Dendritic cell treated with granulocyte-macrophage colony-stimulating factor and Interleukin-4, amounts not matched to agents 40 ng/mL and 50 ng/mL, for 4 days (primary cell): ENCODE measurements at regions not wholly inside any gene's neighbourhood (a gene's known extent, or its start where the extent isn't known, plus 50 kb on each side); places are given as distances from the start of the nearest gene placed in this dataset.
"Not testable (repeated sequence)": the region's sequence is repeated elsewhere in the genome, so short reads cannot be mapped to it uniquely, and the experiment has no call there.

Source experiments
- H3K27ac Mint-ChIP-seq: one replicate; pipeline ENCODE4 v1.8.0; 2022; ENCODE audit warnings: mild to moderate bottlenecking, mixed read lengths
- H3K27me3 Mint-ChIP-seq: one replicate; pipeline ENCODE4 v1.8.0; 2022; ENCODE audit warnings: mild to moderate bottlenecking, mixed read lengths
- H3K36me3 Mint-ChIP-seq: one replicate; pipeline ENCODE4 v1.8.0; 2022; ENCODE audit warnings: low read depth, mixed read lengths
- H3K4me1 Mint-ChIP-seq: one replicate; pipeline ENCODE4 v1.8.0; 2022; ENCODE audit warnings: low read depth, mixed read lengths
- H3K4me3 Mint-ChIP-seq: one replicate; pipeline ENCODE4 v1.8.0; 2022; ENCODE audit warnings: mild to moderate bottlenecking, moderate library complexity, mixed read lengths
- H3K9me3 Mint-ChIP-seq: one replicate; pipeline ENCODE4 v1.8.0; 2022; ENCODE audit warnings: mixed read lengths
- intact Hi-C: fragments of 100-400 bp; cut with micrococcal nuclease; formaldehyde crosslinking; loops from one replicate; pipeline ENCODE4 v1.15.0; 2022

DNA sequence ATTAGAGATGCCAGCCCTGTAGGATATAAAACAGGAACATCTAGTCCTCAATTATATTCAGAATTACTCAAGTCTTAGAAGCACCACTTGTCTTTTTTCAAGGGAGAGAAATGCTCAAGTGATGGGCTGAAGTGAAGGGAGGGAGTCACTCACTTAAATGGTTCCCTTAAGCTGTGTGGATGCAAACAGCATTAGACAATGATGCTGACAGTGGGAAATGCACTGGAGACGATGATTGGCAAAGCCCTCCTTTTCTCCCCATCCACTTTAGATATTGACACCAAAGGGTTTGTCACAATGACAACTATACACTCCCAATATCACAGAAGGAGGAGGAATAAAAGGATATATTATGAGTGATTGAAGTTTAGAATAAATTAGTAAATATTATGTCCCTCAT lies 491.4 kb upstream of the SMIM31 start:
- H3K9me3 Mint-ChIP-seq, H3K36me3 Mint-ChIP-seq, H3K4me1 Mint-ChIP-seq, H3K27ac Mint-ChIP-seq, H3K4me3 Mint-ChIP-seq, intact Hi-C loops, H3K27me3 Mint-ChIP-seq: not testable (repeated sequence)

- H3K9me3 Mint-ChIP-seq, H3K36me3 Mint-ChIP-seq, H3K4me1 Mint-ChIP-seq, H3K27me3 Mint-ChIP-seq, intact Hi-C loops, H3K4me3 Mint-ChIP-seq, H3K27ac Mint-ChIP-seq: not testable (repeated sequence)
Observed at GRCh38 chr4:164277414-164277813, 476.5 kb upstream of the SMIM31 start.

- intact Hi-C loops = no loop called here
- Mint-ChIP-seq H3K9me3 (no peaks in the 10 kb centered on the region), H3K27me3 (no peaks in the 10 kb centered on the region), H3K27ac (no peak overlapping the region), H3K4me3 (no peak overlapping the region), H3K36me3 (no peaks in the 10 kb centered on the region), H3K4me1 (no peaks in the 10 kb centered on the region)
Observed at GRCh38 chr4:164287173-164287572, 466.8 kb upstream of the SMIM31 start.

GRCh38 chr4:164288578-164288977 lies 465.4 kb upstream of the SMIM31 start:
- Mint-ChIP-seq H3K36me3 (no peaks in the 10 kb centered on the region), H3K4me3 (no peak overlapping the region), H3K27me3 (no peaks in the 10 kb centered on the region), H3K4me1 (no peaks in the 10 kb centered on the region), H3K27ac (no peak overlapping the region), H3K9me3 (no peaks in the 10 kb centered on the region)
- intact Hi-C loops = no loop called here

- no peak overlapping the region for H3K27ac Mint-ChIP-seq
- intact Hi-C loops = no loop called here
- no peaks in the 10 kb centered on the region for H3K4me1 Mint-ChIP-seq
- no peaks in the 10 kb centered on the region for H3K36me3 Mint-ChIP-seq
- no peaks in the 10 kb centered on the region for H3K9me3 Mint-ChIP-seq
- no peak overlapping the region for H3K4me3 Mint-ChIP-seq
- H3K27me3 Mint-ChIP-seq = no peaks in the 10 kb centered on the region
Observed at GRCh38 chr4:164293203-164293602, 460.7 kb upstream of the SMIM31 start.

- H3K9me3 Mint-ChIP-seq = no peaks in the 10 kb centered on the region
- no peak overlapping the region for H3K27ac Mint-ChIP-seq
- intact Hi-C loops = no loop called here
- no peaks in the 10 kb centered on the region for H3K27me3 Mint-ChIP-seq
- no peak overlapping the region for H3K4me3 Mint-ChIP-seq
- H3K36me3 Mint-ChIP-seq = no peaks in the 10 kb centered on the region
- no peaks in the 10 kb centered on the region for H3K4me1 Mint-ChIP-seq
Observed at GRCh38 chr4:164293743-164294142, 460.2 kb upstream of the SMIM31 start.

DNA sequence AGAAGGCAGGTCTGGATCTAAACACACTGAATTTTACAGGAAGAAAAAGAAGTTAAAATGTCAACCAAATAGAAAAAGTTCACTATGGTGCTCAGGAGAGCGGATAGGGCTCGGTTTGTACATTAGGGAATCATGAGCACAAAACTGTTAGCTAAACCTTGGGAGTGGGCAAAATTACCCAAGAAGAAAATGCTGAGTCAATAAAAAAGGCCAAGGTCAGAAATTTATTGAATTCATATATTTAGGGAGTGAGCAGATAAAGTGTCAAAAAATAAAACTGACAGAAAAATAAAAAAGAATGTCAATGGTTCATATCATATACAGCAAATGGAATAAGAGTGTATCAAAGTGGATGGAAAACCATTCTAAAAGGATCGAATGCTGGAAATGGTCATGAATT lies 452.5 kb upstream of the SMIM31 start:
- Mint-ChIP-seq H3K27me3 (no peaks in the 10 kb centered on the region), H3K36me3 (no peaks in the 10 kb centered on the region), H3K4me3 (no peak overlapping the region), H3K27ac (no peak overlapping the region), H3K4me1 (no peaks in the 10 kb centered on the region), H3K9me3 (no peaks in the 10 kb centered on the region)
- intact Hi-C loops = no loop called here

DNA sequence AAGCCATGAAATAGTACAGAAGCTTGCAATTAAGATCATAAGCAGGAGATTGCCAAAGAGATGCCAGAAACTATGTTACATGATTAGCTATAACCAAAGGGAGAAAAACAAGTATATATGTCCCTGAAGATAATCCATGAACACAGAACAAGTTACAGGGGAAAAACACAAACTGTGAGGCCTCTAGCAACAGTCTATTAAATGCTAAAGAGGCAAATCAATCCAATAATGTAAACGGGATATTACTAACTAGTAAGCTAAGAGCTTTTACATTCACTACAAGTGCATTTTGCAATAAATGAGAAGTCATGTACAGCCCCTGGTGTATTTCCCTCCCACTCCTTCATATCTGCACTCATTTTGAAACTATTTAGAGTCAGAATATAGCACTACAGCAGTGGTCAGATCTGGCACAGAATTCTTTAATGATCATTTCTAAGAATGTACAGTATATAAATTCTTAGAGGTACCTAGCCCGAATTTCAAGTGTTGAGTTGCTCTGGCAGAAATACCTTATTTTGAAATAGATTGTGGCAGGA lies 449.8 kb upstream of the SMIM31 start:
- Mint-ChIP-seq H3K27me3 (no peaks in the 10 kb centered on the region), H3K36me3 (no peaks in the 10 kb centered on the region), H3K27ac (no peak overlapping the region), H3K4me3 (no peak overlapping the region), H3K9me3 (no peaks in the 10 kb centered on the region), H3K4me1 (no peaks in the 10 kb centered on the region)
- intact Hi-C loops = no loop called here

- Mint-ChIP-seq H3K4me1 (no peaks in the 10 kb centered on the region), H3K9me3 (no peaks in the 10 kb centered on the region), H3K36me3 (no peaks in the 10 kb centered on the region), H3K27me3 (no peaks in the 10 kb centered on the region), H3K4me3 (no peak overlapping the region), H3K27ac (no peak overlapping the region)
- intact Hi-C loops = no loop called here
Observed at GRCh38 chr4:164304861-164305260, 449.1 kb upstream of the SMIM31 start.

- H3K27ac Mint-ChIP-seq = no peak overlapping the region
- H3K36me3 Mint-ChIP-seq = no peaks in the 10 kb centered on the region
- H3K4me3 Mint-ChIP-seq = no peak overlapping the region
- H3K4me1 Mint-ChIP-seq = no peaks in the 10 kb centered on the region
- no peaks in the 10 kb centered on the region for H3K9me3 Mint-ChIP-seq
- H3K27me3 Mint-ChIP-seq = no peaks in the 10 kb centered on the region
- intact Hi-C loops = no loop called here
Observed at GRCh38 chr4:164307262-164307661, 446.7 kb upstream of the SMIM31 start.

DNA sequence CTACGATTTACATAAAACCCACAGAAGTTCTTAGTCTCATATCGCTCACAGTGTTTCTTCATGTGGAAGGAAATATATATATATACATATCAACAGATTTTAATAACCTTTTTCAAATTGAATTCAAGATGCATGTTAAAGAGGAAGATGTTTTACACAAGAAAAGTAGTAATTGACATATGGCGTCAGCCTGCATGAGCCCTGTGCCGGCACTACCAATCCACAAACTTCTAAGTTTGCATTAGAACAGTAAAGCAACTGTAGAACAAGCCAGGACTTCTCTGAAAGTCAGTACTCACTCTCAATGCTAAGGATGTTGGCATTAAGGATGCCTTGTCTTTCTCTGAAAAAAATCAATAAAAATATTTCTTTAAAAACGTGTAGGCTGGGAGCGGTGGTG lies 441.3 kb upstream of the SMIM31 start:
- Mint-ChIP-seq H3K4me1 (no peaks in the 10 kb centered on the region), H3K27ac (no peak overlapping the region), H3K27me3 (no peaks in the 10 kb centered on the region), H3K36me3 (no peaks in the 10 kb centered on the region), H3K4me3 (no peak overlapping the region), H3K9me3 (no peaks in the 10 kb centered on the region)
- intact Hi-C loops = no loop called here

- intact Hi-C loops = no loop called here
- H3K27me3 Mint-ChIP-seq = no peaks in the 10 kb centered on the region
- no peak overlapping the region for H3K4me3 Mint-ChIP-seq
- no peaks in the 10 kb centered on the region for H3K9me3 Mint-ChIP-seq
- H3K36me3 Mint-ChIP-seq = no peaks in the 10 kb centered on the region
- H3K27ac Mint-ChIP-seq = no peak overlapping the region
- no peaks in the 10 kb centered on the region for H3K4me1 Mint-ChIP-seq
Observed at GRCh38 chr4:164313853-164314252, 440.1 kb upstream of the SMIM31 start.

GRCh38 chr4:164318350-164318749 lies 435.6 kb upstream of the SMIM31 start:
- no peak overlapping the region for H3K4me3 Mint-ChIP-seq
- H3K4me1 Mint-ChIP-seq = no peaks in the 10 kb centered on the region
- H3K36me3 Mint-ChIP-seq = no peaks in the 10 kb centered on the region
- H3K27me3 Mint-ChIP-seq = no peaks in the 10 kb centered on the region
- H3K9me3 Mint-ChIP-seq = no peaks in the 10 kb centered on the region
- intact Hi-C loops = no loop called here
- no peak overlapping the region for H3K27ac Mint-ChIP-seq

DNA sequence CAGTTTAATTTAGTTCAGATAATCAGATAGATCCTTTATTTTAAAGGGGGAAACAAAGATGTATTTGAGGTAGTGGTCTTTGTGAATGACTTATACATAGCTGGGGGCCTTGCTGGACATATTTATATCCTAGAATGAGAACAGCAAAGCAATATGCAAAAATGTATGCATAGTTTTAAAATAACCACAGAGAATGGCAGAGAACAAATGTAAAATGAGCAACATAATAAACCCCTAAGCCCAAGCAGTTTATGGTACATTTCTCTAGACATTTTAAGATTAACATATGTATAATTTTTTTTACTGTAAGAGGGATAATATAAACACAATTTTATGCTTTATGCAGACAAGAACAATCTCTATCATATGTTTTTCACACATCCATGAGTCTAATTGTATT lies 434.2 kb upstream of the SMIM31 start:
- H3K36me3 Mint-ChIP-seq = no peaks in the 10 kb centered on the region
- H3K9me3 Mint-ChIP-seq = no peaks in the 10 kb centered on the region
- no peak overlapping the region for H3K27ac Mint-ChIP-seq
- intact Hi-C loops = no loop called here
- H3K4me3 Mint-ChIP-seq = no peak overlapping the region
- H3K4me1 Mint-ChIP-seq = no peaks in the 10 kb centered on the region
- no peaks in the 10 kb centered on the region for H3K27me3 Mint-ChIP-seq

DNA sequence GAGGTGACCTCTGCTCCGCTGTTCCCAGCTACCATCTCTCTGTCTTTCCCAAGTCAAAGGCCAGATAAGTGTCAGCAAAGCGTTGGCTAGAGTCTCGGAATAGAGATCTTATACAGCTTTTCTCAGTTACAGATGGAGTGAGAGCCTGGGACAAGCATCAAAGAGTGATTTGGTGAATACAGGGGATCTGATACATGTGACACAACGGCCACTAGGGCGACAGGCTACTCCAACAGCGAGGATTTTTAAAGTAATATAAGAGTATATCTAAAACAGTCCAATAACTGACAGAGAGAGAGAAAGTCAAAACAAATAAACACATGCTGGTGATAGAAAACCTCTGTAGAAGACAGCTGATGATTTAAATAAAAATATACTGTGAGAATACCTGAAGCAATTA lies 433.1 kb upstream of the SMIM31 start:
- Mint-ChIP-seq H3K4me1 (no peaks in the 10 kb centered on the region), H3K27me3 (no peaks in the 10 kb centered on the region), H3K4me3 (no peak overlapping the region), H3K27ac (no peak overlapping the region), H3K36me3 (no peaks in the 10 kb centered on the region), H3K9me3 (no peaks in the 10 kb centered on the region)
- intact Hi-C loops = no loop called here
